ENCODE measurements at regions not wholly inside any gene's neighbourhood (a gene's known extent, or its start where the extent isn't known, plus 50 kb on each side); places are given as distances from the start of the nearest gene placed in this dataset.
"Not testable (repeated sequence)": the region's sequence is repeated elsewhere in the genome, so short reads cannot be mapped to it uniquely, and the experiment has no call there.

DNA sequence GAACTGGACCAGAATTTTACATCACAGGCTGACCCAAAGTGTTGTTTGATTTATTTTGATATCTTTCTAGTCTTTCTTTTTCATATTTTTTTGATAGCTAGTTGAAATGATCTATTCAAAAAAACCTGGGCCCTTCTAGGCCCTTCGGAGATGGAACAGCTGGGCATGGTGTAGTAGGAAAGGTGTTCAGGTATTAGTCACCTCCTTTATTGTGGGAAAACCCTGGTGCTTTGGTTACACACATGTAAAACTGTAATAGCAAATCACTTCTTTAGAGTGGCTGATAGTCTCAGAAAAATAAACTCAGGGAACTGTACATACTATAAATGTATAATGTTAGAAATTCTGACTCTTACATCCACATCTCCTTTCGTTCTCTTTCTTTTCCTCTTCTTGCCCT is 234.5 kb downstream of the PLA2G4A start:
- WGBS, 2 donors: 85 to 93% methylated on average over 2 of the region's 2 CpGs
- H3K36me3 ChIP-seq (ENCODE audit: control insufficient read depth in 4 of 4, insufficient read depth in 4 of 4, low read length in 4 of 4): no peaks in the 10 kb centered on the region
- peaks cover 0 to 3% (median 0%) of the 10 kb centered on the region in 5 donors for H3K4me1 ChIP-seq (ENCODE audit: control insufficient read depth in 5 of 5, insufficient read depth in 5 of 5, low read length in 5 of 5)
- H3K27ac ChIP-seq (ENCODE audit: low read depth in 1 of 2, low read length in 1 of 2): no peak overlapping the region
- no peaks in the 10 kb centered on the region for H3K27me3 ChIP-seq (ENCODE audit: control insufficient read depth in 3 of 3, insufficient read depth in 3 of 3, low read length in 2 of 3)
- no peak for DNase-seq
- H3K9ac ChIP-seq (ENCODE audit: insufficient read depth in 1 of 2, low read length in 2 of 2): no peak overlapping the region
- TF ChIP-seq, protein P1, sequence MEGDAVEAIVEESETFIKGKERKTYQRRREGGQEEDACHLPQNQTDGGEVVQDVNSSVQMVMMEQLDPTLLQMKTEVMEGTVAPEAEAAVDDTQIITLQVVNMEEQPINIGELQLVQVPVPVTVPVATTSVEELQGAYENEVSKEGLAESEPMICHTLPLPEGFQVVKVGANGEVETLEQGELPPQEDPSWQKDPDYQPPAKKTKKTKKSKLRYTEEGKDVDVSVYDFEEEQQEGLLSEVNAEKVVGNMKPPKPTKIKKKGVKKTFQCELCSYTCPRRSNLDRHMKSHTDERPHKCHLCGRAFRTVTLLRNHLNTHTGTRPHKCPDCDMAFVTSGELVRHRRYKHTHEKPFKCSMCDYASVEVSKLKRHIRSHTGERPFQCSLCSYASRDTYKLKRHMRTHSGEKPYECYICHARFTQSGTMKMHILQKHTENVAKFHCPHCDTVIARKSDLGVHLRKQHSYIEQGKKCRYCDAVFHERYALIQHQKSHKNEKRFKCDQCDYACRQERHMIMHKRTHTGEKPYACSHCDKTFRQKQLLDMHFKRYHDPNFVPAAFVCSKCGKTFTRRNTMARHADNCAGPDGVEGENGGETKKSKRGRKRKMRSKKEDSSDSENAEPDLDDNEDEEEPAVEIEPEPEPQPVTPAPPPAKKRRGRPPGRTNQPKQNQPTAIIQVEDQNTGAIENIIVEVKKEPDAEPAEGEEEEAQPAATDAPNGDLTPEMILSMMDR (IDR thresholded peaks at IDR 0.05; ENCODE audit: control extremely low read depth, extremely low read depth): no peak
- H3K9me3 ChIP-seq (ENCODE audit: control insufficient read depth in 4 of 4, insufficient read depth in 3 of 4, low read length in 3 of 4): no peaks in the 10 kb centered on the region
- H3K4me3 ChIP-seq: no peak overlapping the region
- ATAC-seq (ENCODE audit: insufficient read depth, low FRiP score): no peak

DNA sequence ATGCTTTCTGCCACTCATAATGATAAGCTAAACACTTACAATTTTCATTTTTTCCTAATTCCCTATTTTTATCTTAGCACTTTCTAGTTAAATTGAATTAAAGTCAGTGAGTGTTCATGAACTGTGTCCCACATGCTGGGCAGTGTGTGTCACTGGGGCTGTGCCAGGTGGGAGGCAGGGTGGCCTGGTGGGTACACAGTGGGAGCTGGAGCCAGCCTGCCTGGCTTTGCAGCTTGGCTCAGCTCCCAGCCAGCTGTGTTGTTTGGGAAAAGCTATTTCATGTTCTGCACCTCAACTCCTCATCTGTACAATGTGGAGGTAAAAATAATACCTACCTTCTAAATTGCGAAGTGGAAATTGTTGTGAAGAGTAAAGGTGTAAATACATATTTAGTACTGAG is 238.4 kb downstream of the PLA2G4A start:
- no peaks in the 10 kb centered on the region for H3K36me3 ChIP-seq (ENCODE audit: control insufficient read depth in 4 of 4, insufficient read depth in 4 of 4, low read length in 4 of 4)
- no peaks in the 10 kb centered on the region for H3K9me3 ChIP-seq (ENCODE audit: control insufficient read depth in 4 of 4, insufficient read depth in 3 of 4, low read length in 3 of 4)
- 92 to 100% methylated on average over 1 of the region's 1 CpG for WGBS, 2 donors
- peaks cover 0 to 3% (median 0%) of the 10 kb centered on the region in 5 donors for H3K4me1 ChIP-seq (ENCODE audit: control insufficient read depth in 5 of 5, insufficient read depth in 5 of 5, low read length in 5 of 5)
- no peak for ATAC-seq (ENCODE audit: insufficient read depth, low FRiP score)
- H3K9ac ChIP-seq (ENCODE audit: insufficient read depth in 1 of 2, low read length in 2 of 2): no peak overlapping the region
- H3K27me3 ChIP-seq (ENCODE audit: control insufficient read depth in 3 of 3, insufficient read depth in 3 of 3, low read length in 2 of 3): no peaks in the 10 kb centered on the region
- no peak overlapping the region for H3K4me3 ChIP-seq
- TF ChIP-seq, protein P1 (IDR thresholded peaks at IDR 0.05; ENCODE audit: control extremely low read depth, extremely low read depth): no peak
- no peak for DNase-seq
- H3K27ac ChIP-seq (ENCODE audit: low read depth in 1 of 2, low read length in 1 of 2): no peak overlapping the region

DNA sequence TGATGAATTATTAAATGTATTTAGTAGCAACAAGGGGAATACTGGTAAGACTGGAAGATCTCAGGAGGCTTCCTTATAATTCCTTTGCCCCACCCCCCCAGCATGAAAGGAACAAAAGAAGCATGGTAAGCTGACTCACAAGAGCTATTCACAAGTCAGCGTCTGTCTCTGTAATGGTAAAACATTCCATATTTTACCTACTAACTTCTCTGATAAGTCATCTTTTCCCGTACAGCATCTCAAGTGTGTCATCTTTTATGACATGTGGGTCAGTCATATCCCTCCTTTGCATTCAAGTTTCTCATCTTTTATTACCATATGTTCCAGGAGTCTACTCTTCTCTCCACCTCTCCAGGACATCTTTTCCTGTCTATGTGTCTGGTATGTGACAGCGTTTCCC is 241.3 kb downstream of the PLA2G4A start:
- 69 to 87% methylated on average over 3 of the region's 3 CpGs for WGBS, 2 donors

DNA sequence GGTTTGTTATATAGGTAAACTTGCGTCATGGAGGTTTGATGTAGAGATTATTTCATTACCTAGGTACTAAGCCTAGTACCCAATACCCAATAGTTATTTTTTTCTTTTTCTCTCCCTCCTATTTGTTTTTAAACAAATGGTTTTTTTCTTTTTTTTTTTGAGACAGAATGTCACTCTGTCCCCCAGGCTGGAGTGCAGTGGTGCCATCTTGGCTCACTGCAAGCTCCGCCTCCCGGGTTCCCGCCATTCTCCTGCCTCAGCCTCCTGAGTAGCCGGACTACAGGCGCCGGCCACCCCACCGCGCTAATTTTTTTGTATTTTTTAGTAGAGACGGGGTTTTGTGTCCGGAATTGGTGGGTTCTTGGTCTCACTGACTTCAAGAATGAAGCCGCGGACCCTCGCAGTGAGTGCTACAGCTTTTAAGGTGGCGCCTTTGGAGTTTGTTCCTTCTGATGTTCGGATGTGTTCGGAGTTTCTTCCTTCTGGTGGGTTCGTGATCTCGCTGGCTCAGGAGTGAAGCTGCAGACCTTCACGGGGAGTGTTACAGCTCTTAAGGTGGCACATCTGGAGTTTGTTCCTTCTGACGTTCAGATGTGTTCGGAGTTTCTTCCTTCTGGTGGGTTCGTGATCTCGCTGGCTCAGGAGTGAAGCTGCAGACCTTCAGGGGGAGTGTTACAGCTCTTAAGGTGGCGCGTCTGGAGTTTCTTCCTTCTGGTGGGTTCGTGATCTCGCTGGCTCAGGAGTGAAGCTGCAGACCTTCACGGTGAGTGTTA is 243.7 kb downstream of the PLA2G4A start:
- not testable (repeated sequence) for DNase-seq; ATAC-seq (ENCODE audit: insufficient read depth, low FRiP score); H3K4me1 ChIP-seq (ENCODE audit: control insufficient read depth in 5 of 5, insufficient read depth in 5 of 5, low read length in 5 of 5); H3K27me3 ChIP-seq (ENCODE audit: control insufficient read depth in 3 of 3, insufficient read depth in 3 of 3, low read length in 2 of 3); H3K27ac ChIP-seq (ENCODE audit: low read depth in 1 of 2, low read length in 1 of 2); H3K36me3 ChIP-seq (ENCODE audit: control insufficient read depth in 4 of 4, insufficient read depth in 4 of 4, low read length in 4 of 4); H3K4me3 ChIP-seq; H3K9me3 ChIP-seq (ENCODE audit: control insufficient read depth in 4 of 4, insufficient read depth in 3 of 4, low read length in 3 of 4); H3K9ac ChIP-seq (ENCODE audit: insufficient read depth in 1 of 2, low read length in 2 of 2)
- 71 to 85% methylated on average over 28 to 29 of the region's 29 CpGs for WGBS, 2 donors

More for the DNA sequence above, 241.3 kb downstream of the PLA2G4A start:
- H3K4me1 ChIP-seq (ENCODE audit: control insufficient read depth in 5 of 5, insufficient read depth in 5 of 5, low read length in 5 of 5): peaks cover 0 to 3% (median 0%) of the 10 kb centered on the region in 5 donors
- H3K27ac ChIP-seq (ENCODE audit: low read depth in 1 of 2, low read length in 1 of 2): no peak overlapping the region
- H3K9me3 ChIP-seq (ENCODE audit: control insufficient read depth in 4 of 4, insufficient read depth in 3 of 4, low read length in 3 of 4): peaks cover 0 to 5% (median 4%) of the 10 kb centered on the region in 4 donors
- ATAC-seq (ENCODE audit: insufficient read depth, low FRiP score): no peak
- no peak overlapping the region for H3K9ac ChIP-seq (ENCODE audit: insufficient read depth in 1 of 2, low read length in 2 of 2)
- H3K36me3 ChIP-seq (ENCODE audit: control insufficient read depth in 4 of 4, insufficient read depth in 4 of 4, low read length in 4 of 4): no peaks in the 10 kb centered on the region
- TF ChIP-seq, protein P1 (IDR thresholded peaks at IDR 0.05; ENCODE audit: control extremely low read depth, extremely low read depth): no peak
- no peak overlapping the region for H3K4me3 ChIP-seq
- DNase-seq: no peak
- no peaks in the 10 kb centered on the region for H3K27me3 ChIP-seq (ENCODE audit: control insufficient read depth in 3 of 3, insufficient read depth in 3 of 3, low read length in 2 of 3)

DNA sequence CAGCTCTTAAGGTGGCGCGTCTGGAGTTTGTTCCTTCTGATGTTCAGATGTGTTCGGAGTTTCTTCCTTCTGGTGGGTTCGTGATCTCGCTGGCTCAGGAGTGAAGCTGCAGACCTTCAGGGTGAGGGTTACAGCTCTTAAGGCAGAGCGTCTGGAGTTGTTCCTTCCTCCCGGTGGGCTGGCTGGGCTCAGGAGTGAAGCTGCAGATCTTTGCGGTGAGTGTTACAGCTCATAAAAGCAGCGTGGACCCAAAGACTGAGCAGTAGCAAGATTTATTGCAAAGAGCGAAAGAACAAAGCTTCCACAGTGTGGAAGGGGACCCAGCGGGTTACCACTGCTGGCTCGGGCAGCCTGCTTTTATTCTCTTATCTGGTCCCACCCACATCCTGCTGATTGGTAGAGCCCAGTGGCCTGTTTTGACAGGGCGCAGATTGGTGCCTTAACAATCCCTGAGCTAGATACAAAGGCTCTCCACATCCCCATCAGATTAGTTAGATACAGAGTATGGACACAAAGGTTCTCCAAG is 244.3 kb downstream of the PLA2G4A start:
- H3K27ac ChIP-seq (ENCODE audit: low read depth in 1 of 2, low read length in 1 of 2); ATAC-seq (ENCODE audit: insufficient read depth, low FRiP score); H3K36me3 ChIP-seq (ENCODE audit: control insufficient read depth in 4 of 4, insufficient read depth in 4 of 4, low read length in 4 of 4); H3K9ac ChIP-seq (ENCODE audit: insufficient read depth in 1 of 2, low read length in 2 of 2); H3K4me3 ChIP-seq; H3K27me3 ChIP-seq (ENCODE audit: control insufficient read depth in 3 of 3, insufficient read depth in 3 of 3, low read length in 2 of 3); DNase-seq; H3K4me1 ChIP-seq (ENCODE audit: control insufficient read depth in 5 of 5, insufficient read depth in 5 of 5, low read length in 5 of 5); H3K9me3 ChIP-seq (ENCODE audit: control insufficient read depth in 4 of 4, insufficient read depth in 3 of 4, low read length in 3 of 4): not testable (repeated sequence)
- WGBS, 2 donors: 77 to 82% methylated on average over 11 to 13 of the region's 13 CpGs

DNA sequence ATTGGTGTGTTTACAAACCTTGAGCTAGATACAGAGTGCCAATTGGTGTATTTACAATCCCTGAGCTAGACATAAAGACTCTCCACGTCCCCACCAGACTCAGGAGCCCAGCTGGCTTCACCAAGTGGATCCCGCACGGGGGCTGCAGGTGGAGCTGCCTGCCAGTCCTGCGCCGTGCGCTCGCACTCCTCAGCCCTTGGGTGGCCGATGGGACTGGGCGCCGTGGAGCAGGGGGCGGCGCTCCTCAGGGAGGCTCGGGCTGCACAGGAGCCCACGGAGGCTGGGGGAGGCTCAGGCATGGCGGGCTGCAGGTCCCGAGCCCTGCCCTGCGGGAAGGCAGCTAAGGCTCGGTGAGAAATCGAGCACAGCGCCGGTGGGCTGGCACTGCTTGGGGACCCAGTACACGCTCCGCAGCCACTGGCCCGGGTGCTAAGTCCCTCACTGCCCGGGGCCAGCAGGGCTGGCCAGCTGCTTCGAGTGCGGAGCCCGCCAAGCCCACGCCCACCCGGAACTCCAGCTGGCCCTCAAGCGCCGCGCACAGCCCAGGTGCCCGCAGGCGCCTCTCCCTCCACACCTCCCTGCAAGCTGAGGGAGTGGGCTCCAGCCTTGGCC is 245.0 kb downstream of the PLA2G4A start:
- not testable (repeated sequence) for H3K4me1 ChIP-seq (ENCODE audit: control insufficient read depth in 5 of 5, insufficient read depth in 5 of 5, low read length in 5 of 5); H3K9me3 ChIP-seq (ENCODE audit: control insufficient read depth in 4 of 4, insufficient read depth in 3 of 4, low read length in 3 of 4); H3K27ac ChIP-seq (ENCODE audit: low read depth in 1 of 2, low read length in 1 of 2); H3K9ac ChIP-seq (ENCODE audit: insufficient read depth in 1 of 2, low read length in 2 of 2); ATAC-seq (ENCODE audit: insufficient read depth, low FRiP score); H3K27me3 ChIP-seq (ENCODE audit: control insufficient read depth in 3 of 3, insufficient read depth in 3 of 3, low read length in 2 of 3); H3K4me3 ChIP-seq; H3K36me3 ChIP-seq (ENCODE audit: control insufficient read depth in 4 of 4, insufficient read depth in 4 of 4, low read length in 4 of 4); DNase-seq
- 94 to 96% methylated on average over 32 to 35 of the region's 35 CpGs for WGBS, 2 donors
